Neural cell (in vitro differentiated cells): ENCODE measurements at regions not wholly inside any gene's neighbourhood (a gene's known extent, or its start where the extent isn't known, plus 50 kb on each side); places are given as distances from the start of the nearest gene placed in this dataset.

ENCODE experiments used
- H2AFZ ChIP-seq: fragments of 200-600, 300-800 bp; sonication (generic), shearing (Covaris generic); 2 replicates; pipeline ENCODE4 v1.6.0; 2014; ENCODE audit warnings: low read depth, mild to moderate bottlenecking, antibody characterized with exemption, low read length, moderate library complexity
- H3F3A ChIP-seq: fragments of 200-600 bp; shearing (Covaris generic); 2 replicates; pipeline ENCODE4 v1.6.1; 2016; ENCODE audit warnings: mild to moderate bottlenecking, moderate library complexity, mixed read lengths, antibody characterized with exemption, low read length; ENCODE audit not compliant: insufficient read depth, poor library complexity, severe bottlenecking
- H3K27ac ChIP-seq: fragments of 200-600, 300-800 bp; sonication (generic), shearing (Covaris generic); 2 replicates; pipeline ENCODE4 v1.5.1; 2014; ENCODE audit warnings: mild to moderate bottlenecking, low read length, moderate library complexity
- H3K27me3 ChIP-seq: fragments of 300-800, 200-600 bp; sonication (generic), shearing (Covaris generic); 2 replicates; pipeline ENCODE4 v1.6.0; 2014; ENCODE audit warnings: mild to moderate bottlenecking, low read depth, low read length, moderate library complexity; ENCODE audit not compliant: insufficient read depth
- H3K36me3 ChIP-seq: fragments of 300-800, 200-600 bp; sonication (generic), shearing (Covaris generic); 2 replicates; pipeline ENCODE4 v1.5.1; 2014; ENCODE audit warnings: mild to moderate bottlenecking, antibody characterized with exemption, low read length, moderate library complexity; ENCODE audit not compliant: insufficient read depth
- H3K4me2 ChIP-seq: fragments of 300-800, 200-600 bp; sonication (generic), shearing (Covaris generic); 2 replicates; pipeline ENCODE4 v1.6.0; 2014; ENCODE audit warnings: mild to moderate bottlenecking, low read length
- H3K4me3 ChIP-seq: fragments of 300-800, 200-600 bp; sonication (generic), shearing (Covaris generic); 2 replicates; pipeline ENCODE4 v1.5.1; 2014; ENCODE audit warnings: mild to moderate bottlenecking, low read length, moderate library complexity
- H3K79me2 ChIP-seq: fragments of 200-600 bp; shearing (Covaris generic); replicated peaks from 2 replicates; pipeline ENCODE4 v1.6.0; 2014; ENCODE audit warnings: mild to moderate bottlenecking, low read length, moderate library complexity; ENCODE audit not compliant: insufficient read depth
- H3K9ac ChIP-seq: fragments of 300-800, 200-600 bp; sonication (generic), shearing (Covaris generic); 2 replicates; pipeline ENCODE4 v1.6.1; 2016; ENCODE audit warnings: mild to moderate bottlenecking, low read length, mixed read lengths
- H3K9me2 ChIP-seq: fragments of 200-600 bp; shearing (Covaris generic); 2 replicates; pipeline ENCODE4 v1.6.1; 2016; ENCODE audit warnings: mild to moderate bottlenecking, low read length, mixed read lengths; ENCODE audit not compliant: insufficient read depth
- H3K9me3 ChIP-seq: fragments of 200-600, 300-800 bp; sonication (generic), shearing (Covaris generic); 2 replicates; pipeline ENCODE4 v1.6.1; 2016; ENCODE audit warnings: mild to moderate bottlenecking, mixed run types, low read length, moderate library complexity, mixed read lengths
- H4K20me1 ChIP-seq: fragments of 200-600 bp; shearing (Covaris generic); 2 replicates; pipeline ENCODE4 v1.6.1; 2016; ENCODE audit warnings: mild to moderate bottlenecking, mixed run types; ENCODE audit not compliant: insufficient read depth
- EP300 ChIP-seq: fragments of 450-650 bp; conservative IDR thresholded peaks from 2 replicates; pipeline ENCODE4 v1.6.1; 2014; ENCODE audit warnings: antibody characterized with exemption, mild to moderate bottlenecking, moderate library complexity; ENCODE audit not compliant: poor library complexity, severe bottlenecking
- EZH2 ChIP-seq: fragments of 200-600, 300-800 bp; shearing (Covaris generic), sonication (generic); IDR thresholded peaks from 2 replicates; pipeline ENCODE4 v1.6.1; 2014; ENCODE audit warnings: antibody characterized with exemption, low read length, borderline replicate concordance, mild to moderate bottlenecking; ENCODE audit not compliant: insufficient read depth, poor library complexity, severe bottlenecking
- MXI1 ChIP-seq: fragments of 450-650 bp; conservative IDR thresholded peaks from 2 replicates; pipeline ENCODE4 v1.6.1; 2014; ENCODE audit warnings: antibody characterized with exemption, mild to moderate bottlenecking; ENCODE audit not compliant: poor library complexity, severe bottlenecking
- POLR2AphosphoS5 ChIP-seq: IDR thresholded peaks from 2 replicates; pipeline ENCODE4 v1.6.1; 2012
- RAD21 ChIP-seq: fragments of 450-650 bp; conservative IDR thresholded peaks from 2 replicates; pipeline ENCODE4 v1.6.1; 2014; ENCODE audit warnings: antibody characterized with exemption, mild to moderate bottlenecking, moderate library complexity
- SMC3 ChIP-seq: fragments of 450-650 bp; conservative IDR thresholded peaks from 2 replicates; pipeline ENCODE4 v1.6.1; 2014; ENCODE audit warnings: antibody characterized with exemption, mild to moderate bottlenecking, moderate library complexity; ENCODE audit not compliant: poor library complexity
- TAF1 ChIP-seq: IDR thresholded peaks from 2 replicates; pipeline ENCODE4 v1.6.1; 2012; ENCODE audit warnings: low read depth
- TF ChIP-seq, protein P1 (sequence below): IDR thresholded peaks from 2 replicates; pipeline ENCODE4 v1.6.1; 2012; ENCODE audit warnings: borderline replicate concordance
- TF ChIP-seq, protein P2 (sequence below): fragments of 450-650 bp; IDR thresholded peaks from 2 replicates; pipeline ENCODE4 v1.5.1; 2014; ENCODE audit warnings: antibody characterized with exemption, mild to moderate bottlenecking, moderate library complexity; ENCODE audit not compliant: poor library complexity, severe bottlenecking

DNA sequence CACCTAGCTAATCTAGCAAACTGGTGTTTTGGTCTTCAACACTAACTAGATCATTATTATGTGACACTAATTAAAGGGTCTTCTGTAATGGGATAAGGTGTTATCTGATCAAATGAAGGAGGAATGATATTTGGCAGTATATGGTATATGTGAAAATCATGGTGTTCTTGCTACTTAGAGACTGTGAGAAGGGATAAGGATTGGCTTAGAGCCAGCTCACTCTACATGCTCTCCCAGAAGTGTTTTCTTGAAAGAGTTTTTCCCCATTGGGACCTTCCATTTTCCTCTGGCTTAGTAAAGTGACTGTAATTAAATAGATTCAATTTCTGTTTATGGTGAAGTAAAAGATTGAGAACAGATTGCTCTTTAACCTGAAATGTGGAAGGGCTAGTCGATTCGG lies 71.2 kb upstream of the RGL1 start:
- no peaks in the 10 kb centered on the region for H3K27me3 ChIP-seq
- H2AFZ ChIP-seq, result no peak overlapping the region
- no peaks in the 10 kb centered on the region for H3K79me2 ChIP-seq
- H3K9me3 ChIP-seq, result no peaks in the 10 kb centered on the region
- no peak overlapping the region for H3K4me2 ChIP-seq
- no peaks in the 10 kb centered on the region for H4K20me1 ChIP-seq
- no peak overlapping the region for H3K27ac ChIP-seq
- no peak for TF ChIP-seq TAF1
- no peak for TF ChIP-seq POLR2AphosphoS5
- no peak for TF ChIP-seq EZH2
- TF ChIP-seq RAD21, result no peak
- TF ChIP-seq, protein P1, sequence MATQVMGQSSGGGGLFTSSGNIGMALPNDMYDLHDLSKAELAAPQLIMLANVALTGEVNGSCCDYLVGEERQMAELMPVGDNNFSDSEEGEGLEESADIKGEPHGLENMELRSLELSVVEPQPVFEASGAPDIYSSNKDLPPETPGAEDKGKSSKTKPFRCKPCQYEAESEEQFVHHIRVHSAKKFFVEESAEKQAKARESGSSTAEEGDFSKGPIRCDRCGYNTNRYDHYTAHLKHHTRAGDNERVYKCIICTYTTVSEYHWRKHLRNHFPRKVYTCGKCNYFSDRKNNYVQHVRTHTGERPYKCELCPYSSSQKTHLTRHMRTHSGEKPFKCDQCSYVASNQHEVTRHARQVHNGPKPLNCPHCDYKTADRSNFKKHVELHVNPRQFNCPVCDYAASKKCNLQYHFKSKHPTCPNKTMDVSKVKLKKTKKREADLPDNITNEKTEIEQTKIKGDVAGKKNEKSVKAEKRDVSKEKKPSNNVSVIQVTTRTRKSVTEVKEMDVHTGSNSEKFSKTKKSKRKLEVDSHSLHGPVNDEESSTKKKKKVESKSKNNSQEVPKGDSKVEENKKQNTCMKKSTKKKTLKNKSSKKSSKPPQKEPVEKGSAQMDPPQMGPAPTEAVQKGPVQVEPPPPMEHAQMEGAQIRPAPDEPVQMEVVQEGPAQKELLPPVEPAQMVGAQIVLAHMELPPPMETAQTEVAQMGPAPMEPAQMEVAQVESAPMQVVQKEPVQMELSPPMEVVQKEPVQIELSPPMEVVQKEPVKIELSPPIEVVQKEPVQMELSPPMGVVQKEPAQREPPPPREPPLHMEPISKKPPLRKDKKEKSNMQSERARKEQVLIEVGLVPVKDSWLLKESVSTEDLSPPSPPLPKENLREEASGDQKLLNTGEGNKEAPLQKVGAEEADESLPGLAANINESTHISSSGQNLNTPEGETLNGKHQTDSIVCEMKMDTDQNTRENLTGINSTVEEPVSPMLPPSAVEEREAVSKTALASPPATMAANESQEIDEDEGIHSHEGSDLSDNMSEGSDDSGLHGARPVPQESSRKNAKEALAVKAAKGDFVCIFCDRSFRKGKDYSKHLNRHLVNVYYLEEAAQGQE, result no peak
- TF ChIP-seq SMC3, result no peak
- TF ChIP-seq, protein P2, sequence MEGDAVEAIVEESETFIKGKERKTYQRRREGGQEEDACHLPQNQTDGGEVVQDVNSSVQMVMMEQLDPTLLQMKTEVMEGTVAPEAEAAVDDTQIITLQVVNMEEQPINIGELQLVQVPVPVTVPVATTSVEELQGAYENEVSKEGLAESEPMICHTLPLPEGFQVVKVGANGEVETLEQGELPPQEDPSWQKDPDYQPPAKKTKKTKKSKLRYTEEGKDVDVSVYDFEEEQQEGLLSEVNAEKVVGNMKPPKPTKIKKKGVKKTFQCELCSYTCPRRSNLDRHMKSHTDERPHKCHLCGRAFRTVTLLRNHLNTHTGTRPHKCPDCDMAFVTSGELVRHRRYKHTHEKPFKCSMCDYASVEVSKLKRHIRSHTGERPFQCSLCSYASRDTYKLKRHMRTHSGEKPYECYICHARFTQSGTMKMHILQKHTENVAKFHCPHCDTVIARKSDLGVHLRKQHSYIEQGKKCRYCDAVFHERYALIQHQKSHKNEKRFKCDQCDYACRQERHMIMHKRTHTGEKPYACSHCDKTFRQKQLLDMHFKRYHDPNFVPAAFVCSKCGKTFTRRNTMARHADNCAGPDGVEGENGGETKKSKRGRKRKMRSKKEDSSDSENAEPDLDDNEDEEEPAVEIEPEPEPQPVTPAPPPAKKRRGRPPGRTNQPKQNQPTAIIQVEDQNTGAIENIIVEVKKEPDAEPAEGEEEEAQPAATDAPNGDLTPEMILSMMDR, result no peak
- no peaks in the 10 kb centered on the region for H3F3A ChIP-seq
- H3K9me2 ChIP-seq, result no peaks in the 10 kb centered on the region
- H3K4me3 ChIP-seq, result no peak overlapping the region
- H3K36me3 ChIP-seq, result no peaks in the 10 kb centered on the region
- no peak overlapping the region for H3K9ac ChIP-seq

DNA sequence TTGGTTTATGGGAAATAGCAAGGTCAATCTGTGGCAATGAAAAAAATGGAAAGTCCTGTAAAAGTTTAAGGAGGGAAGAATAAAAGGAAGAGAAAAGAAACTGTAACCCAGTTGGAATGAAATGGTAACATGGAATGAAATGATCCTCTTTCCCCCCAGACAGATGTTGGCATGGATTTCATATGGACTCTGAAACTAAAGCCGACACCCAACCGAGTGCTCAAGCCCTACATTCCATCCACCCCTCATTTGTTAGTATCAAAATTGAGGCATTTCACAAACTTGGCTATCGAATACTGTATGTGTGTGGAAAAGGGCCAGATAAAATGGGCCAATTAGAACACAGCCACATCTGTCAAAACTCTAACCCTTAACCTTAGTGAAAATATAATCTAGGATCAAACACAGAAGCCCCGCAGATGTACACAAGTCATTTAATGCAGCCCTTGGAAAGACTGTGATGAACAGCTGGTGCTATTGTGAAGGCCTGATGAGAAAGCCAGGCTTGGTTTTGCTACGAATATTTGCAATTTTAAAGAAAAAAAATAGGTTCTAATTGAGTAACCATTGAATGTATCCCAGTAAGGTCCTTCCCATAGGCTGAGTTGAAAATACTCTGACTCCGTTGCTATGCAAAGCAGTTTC lies 72.6 kb upstream of the RGL1 start:
- no peaks in the 10 kb centered on the region for H4K20me1 ChIP-seq
- no peaks in the 10 kb centered on the region for H3K79me2 ChIP-seq
- H3K9ac ChIP-seq, result no peak overlapping the region
- H3K27me3 ChIP-seq, result no peaks in the 10 kb centered on the region
- H3K4me2 ChIP-seq, result no peak overlapping the region
- no peak overlapping the region for H3K27ac ChIP-seq
- H2AFZ ChIP-seq, result no peak overlapping the region
- no peaks in the 10 kb centered on the region for H3K9me2 ChIP-seq
- H3K9me3 ChIP-seq, result no peaks in the 10 kb centered on the region
- H3K4me3 ChIP-seq, result no peak overlapping the region
- TF ChIP-seq EP300 (no peak), MXI1 (no peak), TAF1 (no peak), POLR2AphosphoS5 (no peak), RAD21 (no peak), SMC3 (no peak), EZH2 (no peak)
- TF ChIP-seq, protein P1, result no peak
- TF ChIP-seq, protein P2, result no peak
- H3F3A ChIP-seq, result no peaks in the 10 kb centered on the region
- no peaks in the 10 kb centered on the region for H3K36me3 ChIP-seq
